H9 (cell line): ENCODE measurements at regions not wholly inside any gene's neighbourhood (a gene's known extent, or its start where the extent isn't known, plus 50 kb on each side); places are given as distances from the start of the nearest gene placed in this dataset.

Source experiments
- DNase-seq: peaks from one replicate; pipeline ENCODE4 v3.0.0-alpha.2; 2017
- H2AFZ ChIP-seq: one replicate; pipeline ENCODE4 v1.6.1; 2013; ENCODE audit warnings: mild to moderate bottlenecking, low read length, control low read depth, moderate library complexity
- H2AK5ac ChIP-seq: 2 replicates; pipeline ENCODE4 v1.6.1; 2013; ENCODE audit warnings: low read length, control low read depth, mixed read lengths; ENCODE audit not compliant: insufficient read length
- H2BK120ac ChIP-seq: one replicate; pipeline ENCODE4 v1.6.1; 2013; ENCODE audit warnings: low read depth, mild to moderate bottlenecking, low read length, control low read depth, inconsistent platforms; ENCODE audit not compliant: poor library complexity, severe bottlenecking
- H2BK12ac ChIP-seq: 2 replicates; pipeline ENCODE4 v1.6.1; 2013; ENCODE audit warnings: low read length, control low read depth, mixed read lengths, low read depth; ENCODE audit not compliant: insufficient read length
- H2BK15ac ChIP-seq: 2 replicates; pipeline ENCODE4 v1.6.1; 2013; ENCODE audit warnings: low read depth, low read length, control low read depth
- H2BK20ac ChIP-seq: one replicate; pipeline ENCODE4 v1.6.1; 2013; ENCODE audit warnings: low read depth, mild to moderate bottlenecking, low read length, control low read depth, inconsistent platforms; ENCODE audit not compliant: poor library complexity, severe bottlenecking
- H2BK5ac ChIP-seq: 2 replicates; pipeline ENCODE4 v1.6.1; 2013; ENCODE audit warnings: low read length, control low read depth, mixed read lengths; ENCODE audit not compliant: insufficient read length
- H3K14ac ChIP-seq: 2 replicates; pipeline ENCODE4 v1.6.1; 2013; ENCODE audit warnings: low read length, control low read depth; ENCODE audit not compliant: insufficient read depth
- H3K18ac ChIP-seq: 2 replicates; pipeline ENCODE4 v1.6.1; 2013; ENCODE audit warnings: low read depth, mild to moderate bottlenecking, mixed read lengths, low read length, control low read depth; ENCODE audit not compliant: insufficient read length
- H3K23ac ChIP-seq: 2 replicates; pipeline ENCODE4 v1.6.1; 2013; ENCODE audit warnings: low read length, control low read depth, mixed read lengths, low read depth; ENCODE audit not compliant: insufficient read length
- H3K23me2 ChIP-seq: 2 replicates; pipeline ENCODE4 v1.6.1; 2013; ENCODE audit warnings: low read depth, mild to moderate bottlenecking, mixed read lengths, low read length, control low read depth; ENCODE audit not compliant: insufficient read length, poor library complexity, severe bottlenecking
- H3K27ac ChIP-seq: 2 replicates; pipeline ENCODE4 v1.5.1; 2013; ENCODE audit warnings: low read length, control low read depth, mixed read lengths, low read depth; ENCODE audit not compliant: insufficient read length
- H3K27me3 ChIP-seq: 2 replicates; pipeline ENCODE4 v1.6.1; 2013; ENCODE audit warnings: low read length, control low read depth, inconsistent platforms; ENCODE audit not compliant: insufficient read depth
- H3K4ac ChIP-seq: 2 replicates; pipeline ENCODE4 v1.6.1; 2013; ENCODE audit warnings: low read depth, mild to moderate bottlenecking, control low read depth, inconsistent platforms, low read length, moderate library complexity
- H3K4me1 ChIP-seq: 2 replicates; pipeline ENCODE4 v1.6.1; 2013; ENCODE audit warnings: low read length, control low read depth, inconsistent platforms; ENCODE audit not compliant: insufficient read depth
- H3K4me2 ChIP-seq: 2 replicates; pipeline ENCODE4 v1.6.1; 2013; ENCODE audit warnings: low read length, control low read depth, mixed read lengths; ENCODE audit not compliant: insufficient read length, insufficient read depth
- H3K56ac ChIP-seq: 2 replicates; pipeline ENCODE4 v1.6.1; 2013; ENCODE audit warnings: low read depth, mild to moderate bottlenecking, mixed read lengths, low read length, control low read depth; ENCODE audit not compliant: insufficient read length
- H3K79me1 ChIP-seq: 2 replicates; pipeline ENCODE4 v1.6.1; 2013; ENCODE audit warnings: low read depth, mild to moderate bottlenecking, moderate library complexity, low read length, control low read depth, inconsistent platforms; ENCODE audit not compliant: insufficient read depth, poor library complexity, severe bottlenecking
- H3K79me2 ChIP-seq: 2 replicates; pipeline ENCODE4 v1.6.1; 2013; ENCODE audit warnings: low read length, control low read depth, inconsistent platforms; ENCODE audit not compliant: insufficient read depth
- H3K9ac ChIP-seq: 2 replicates; pipeline ENCODE4 v1.6.1; 2013; ENCODE audit warnings: low read length, control low read depth, mixed read lengths; ENCODE audit not compliant: insufficient read length; ENCODE audit errors: extremely low read depth
- H3K9me3 ChIP-seq: one replicate; pipeline ENCODE4 v1.6.1; 2013; ENCODE audit warnings: low read depth, low read length, inconsistent platforms; ENCODE audit not compliant: control insufficient read depth
- H3T11ph ChIP-seq: one replicate; pipeline ENCODE4 v1.6.1; 2013; ENCODE audit warnings: mild to moderate bottlenecking, low read length, control low read depth, inconsistent platforms
- H4K20me1 ChIP-seq: one replicate; pipeline ENCODE4 v1.6.1; 2013; ENCODE audit not compliant: control insufficient read depth, insufficient read length, insufficient read depth
- H4K5ac ChIP-seq: 2 replicates; pipeline ENCODE4 v1.6.1; 2013; ENCODE audit warnings: low read depth, mild to moderate bottlenecking, mixed read lengths, low read length, control low read depth; ENCODE audit not compliant: insufficient read length
- H4K8ac ChIP-seq: replicated peaks from 2 replicates; pipeline ENCODE4 v1.6.1; 2013; ENCODE audit warnings: low read length, control low read depth, mixed read lengths, low read depth; ENCODE audit not compliant: insufficient read length
- H4K91ac ChIP-seq: 2 replicates; pipeline ENCODE4 v1.6.1; 2013; ENCODE audit warnings: low read depth, mild to moderate bottlenecking, moderate library complexity, mixed read lengths, low read length, control low read depth; ENCODE audit not compliant: insufficient read length
- H3K27ac Mint-ChIP-seq, 3 experiments: 2 replicates in 2 of 3; 3 replicates in 1 of 3; pipeline ENCODE4 v1.8.0; 2020 to 2021; ENCODE audit warnings: mixed read lengths in 3 of 3, mild to moderate bottlenecking in 1 of 3, moderate library complexity in 1 of 3
- H3K27me3 Mint-ChIP-seq: 2 replicates; pipeline ENCODE4 v1.8.0; 2021; ENCODE audit warnings: low read depth, mild to moderate bottlenecking, moderate library complexity, mixed read lengths
- H3K36me3 Mint-ChIP-seq, 3 experiments: 2 replicates in 2 of 3; 3 replicates in 1 of 3; pipeline ENCODE4 v1.8.0; 2020 to 2021; ENCODE audit warnings: low read depth in 3 of 3, mixed read lengths in 3 of 3; ENCODE audit not compliant: insufficient read depth in 1 of 3
- H3K4me1 Mint-ChIP-seq, 2 experiments: 2 replicates each; pipeline ENCODE4 v1.8.0; 2020; ENCODE audit warnings: mixed read lengths in 2 of 2
- H3K4me3 Mint-ChIP-seq, 2 experiments: 2 replicates in 1 of 2; 3 replicates in 1 of 2; pipeline ENCODE4 v1.8.0; 2020 to 2021; ENCODE audit warnings: mild to moderate bottlenecking in 2 of 2, mixed read lengths in 2 of 2, moderate library complexity in 1 of 2
- H3K9me3 Mint-ChIP-seq, 2 experiments: 2 replicates in 1 of 2; 3 replicates in 1 of 2; pipeline ENCODE4 v1.8.0; 2020; ENCODE audit warnings: mild to moderate bottlenecking in 2 of 2, mixed read lengths in 2 of 2, moderate library complexity in 1 of 2
- CTCF ChIP-seq: fragments of 200-600 bp; sonication (generic); conservative IDR thresholded peaks from 3 replicates; pipeline ENCODE4 v1.8.0; 2021; ENCODE audit warnings: antibody characterized with exemption, mild to moderate bottlenecking
- WGBS: extraction: QIAGEN DNeasy Blood & Tissue Kit; methylation state at CpG from one replicate; pipeline ENCODE4 v1.1.7; 2013; ENCODE audit warnings: missing lambda C conversion rate, low lambda C conversion rate, mixed read lengths; ENCODE audit not compliant: insufficient read length; ENCODE audit errors: extremely low coverage; 5-methylcytosine and 5-hydroxymethylcytosine counted together

GRCh38 chr21:22927469-22927868 is 1929.3 kb downstream of the NCAM2 start:
- H4K8ac ChIP-seq = no peak overlapping the region
- H3K4me1 ChIP-seq = no peaks in the 10 kb centered on the region
- H3T11ph ChIP-seq = no peak overlapping the region
- H3K27ac Mint-ChIP-seq = no peak overlapping the region
- no peaks in the 10 kb centered on the region for H3K36me3 Mint-ChIP-seq
- no peak overlapping the region for H3K56ac ChIP-seq
- no peak overlapping the region for H4K5ac ChIP-seq
- H3K23me2 ChIP-seq = no peaks in the 10 kb centered on the region
- no peak for TF ChIP-seq CTCF
- no peak overlapping the region for H3K9ac ChIP-seq
- H2BK5ac ChIP-seq = no peak overlapping the region
- H3K23ac ChIP-seq = no peak overlapping the region
- H2AFZ ChIP-seq = no peak overlapping the region
- H3K79me1 ChIP-seq = no peaks in the 10 kb centered on the region
- no peak overlapping the region for H3K14ac ChIP-seq
- H3K27me3 Mint-ChIP-seq = no peaks in the 10 kb centered on the region
- no peak overlapping the region for H2BK12ac ChIP-seq
- H3K9me3 ChIP-seq = no peaks in the 10 kb centered on the region
- no peak overlapping the region for H3K4me2 ChIP-seq
- H3K9me3 Mint-ChIP-seq = no peaks in the 10 kb centered on the region; a peak in 2 of 5 replicates
- H3K27ac ChIP-seq = no peak overlapping the region
- no peak overlapping the region for H3K4me3 Mint-ChIP-seq
- no peak for DNase-seq
- H2BK15ac ChIP-seq = no peak overlapping the region
- H3K4ac ChIP-seq = no peak overlapping the region
- H2BK20ac ChIP-seq = no peak overlapping the region
- H3K27me3 ChIP-seq = no peaks in the 10 kb centered on the region
- WGBS = no CpG with 5 or more reads among the region's 2 CpGs
- no peaks in the 10 kb centered on the region for H4K20me1 ChIP-seq
- no peaks in the 10 kb centered on the region for H3K79me2 ChIP-seq
- no peak overlapping the region for H2AK5ac ChIP-seq
- no peaks in the 10 kb centered on the region for H3K4me1 Mint-ChIP-seq
- H4K91ac ChIP-seq = no peak overlapping the region
- no peak overlapping the region for H2BK120ac ChIP-seq
- no peak overlapping the region for H3K18ac ChIP-seq
